ENCODE measurements at regions not wholly inside any gene's neighbourhood (a gene's known extent, or its start where the extent isn't known, plus 50 kb on each side); places are given as distances from the start of the nearest gene placed in this dataset.
"Not testable (repeated sequence)": the region's sequence is repeated elsewhere in the genome, so short reads cannot be mapped to it uniquely, and the experiment has no call there.

GRCh38 chr4:84298023-84298718 is 200.9 kb downstream of the NKX6-1 start:
- no peak for DNase-seq (ENCODE audit: low spot score in 2 of 2)
- no peak for FAIRE-seq

- DNase-seq (ENCODE audit: low spot score in 2 of 2), result no peak
- FAIRE-seq, result no peak
These were observed 207.1 kb downstream of the NKX6-1 start for GRCh38 chr4:84291969-84292368.

GRCh38 chr4:84286048-84286447 is 213.0 kb downstream of the NKX6-1 start:
- DNase-seq (ENCODE audit: low spot score in 2 of 2) (no peak), FAIRE-seq (no peak)

- DNase-seq (ENCODE audit: low spot score in 2 of 2) (no peak), FAIRE-seq (no peak)
These were observed 219.4 kb downstream of the NKX6-1 start for GRCh38 chr4:84279678-84280077.

GRCh38 chr4:84277923-84278322 is 221.2 kb downstream of the NKX6-1 start:
- DNase-seq (ENCODE audit: low spot score in 2 of 2), result no peak

GRCh38 chr4:84276752-84277151 is 222.3 kb downstream of the NKX6-1 start:
- DNase-seq (ENCODE audit: low spot score in 2 of 2), result no peak
- FAIRE-seq, result no peak

More at GRCh38 chr4:84277923-84278322, 221.2 kb downstream of the NKX6-1 start:
- FAIRE-seq, result no peak

GRCh38 chr4:84269536-84270044 is 229.5 kb downstream of the NKX6-1 start:
- FAIRE-seq (no peak), DNase-seq (ENCODE audit: low spot score in 2 of 2) (no peak)

- FAIRE-seq, result no peak
- no peak for DNase-seq (ENCODE audit: low spot score in 2 of 2)
These were observed 234.4 kb downstream of the NKX6-1 start for GRCh38 chr4:84264652-84265051.

GRCh38 chr4:84263415-84263814 is 235.7 kb downstream of the NKX6-1 start:
- FAIRE-seq, result no peak
- DNase-seq (ENCODE audit: low spot score in 2 of 2), result no peak

- DNase-seq (ENCODE audit: low spot score in 2 of 2) (no peak), FAIRE-seq (no peak)
These were observed 238.6 kb downstream of the NKX6-1 start for GRCh38 chr4:84260495-84260894.

GRCh38 chr4:84258905-84259830 is 239.9 kb downstream of the NKX6-1 start:
- no peak for FAIRE-seq
- DNase-seq (ENCODE audit: low spot score in 2 of 2), result no peak

- FAIRE-seq (no peak), DNase-seq (ENCODE audit: low spot score in 2 of 2) (no peak)
These were observed 244.6 kb downstream of the NKX6-1 start for GRCh38 chr4:84254537-84254936.

GRCh38 chr4:84249521-84249920 is 249.6 kb downstream of the NKX6-1 start:
- FAIRE-seq (no peak), DNase-seq (ENCODE audit: low spot score in 2 of 2) (no peak)

GRCh38 chr4:84245042-84245441 is 254.1 kb downstream of the NKX6-1 start:
- FAIRE-seq; DNase-seq (ENCODE audit: low spot score in 2 of 2): not testable (repeated sequence)

- not testable (repeated sequence) for FAIRE-seq; DNase-seq (ENCODE audit: low spot score in 2 of 2)
These were observed 254.7 kb downstream of the NKX6-1 start for GRCh38 chr4:84244346-84244801.

GRCh38 chr4:84243685-84244084 is 255.4 kb downstream of the NKX6-1 start:
- FAIRE-seq (no peak), DNase-seq (ENCODE audit: low spot score in 2 of 2) (no peak)

- DNase-seq (ENCODE audit: low spot score in 2 of 2) (no peak), FAIRE-seq (no peak)
These were observed 259.7 kb downstream of the NKX6-1 start for GRCh38 chr4:84239278-84239845.

- no peak for FAIRE-seq
These were observed 260.6 kb downstream of the NKX6-1 start for GRCh38 chr4:84238247-84239090.

GRCh38 chr4:84237008-84237407 is 262.1 kb downstream of the NKX6-1 start:
- FAIRE-seq, result no peak
- DNase-seq (ENCODE audit: low spot score in 2 of 2), result no peak

More at GRCh38 chr4:84238247-84239090, 260.6 kb downstream of the NKX6-1 start:
- no peak for DNase-seq (ENCODE audit: low spot score in 2 of 2)
